ENCODE measurements at regions not wholly inside any gene's neighbourhood (a gene's known extent, or its start where the extent isn't known, plus 50 kb on each side); places are given as distances from the start of the nearest gene placed in this dataset.
"Not testable (repeated sequence)": the region's sequence is repeated elsewhere in the genome, so short reads cannot be mapped to it uniquely, and the experiment has no call there.

DNA sequence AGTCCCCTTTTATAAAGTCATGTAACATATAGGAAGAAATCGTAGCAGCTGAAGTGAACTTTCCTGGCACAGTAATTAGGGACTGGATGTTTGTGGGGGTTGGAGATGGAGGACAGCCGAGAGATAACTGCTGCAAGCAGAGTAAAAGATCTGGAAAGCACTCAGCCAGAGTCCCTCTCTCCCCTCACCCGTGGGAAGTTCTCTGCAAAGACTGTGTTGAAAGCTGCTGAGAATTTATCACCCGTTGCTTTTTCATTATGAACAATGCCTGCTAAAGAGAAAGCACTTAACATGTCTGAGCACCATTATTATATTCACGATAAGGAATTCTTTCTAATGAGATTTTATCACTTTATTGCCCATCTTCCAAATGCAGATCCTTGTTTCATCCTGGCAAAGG is 248.8 kb downstream of the SHOX2 start:
- no peak for DNase-seq (ENCODE audit: low read depth)

DNA sequence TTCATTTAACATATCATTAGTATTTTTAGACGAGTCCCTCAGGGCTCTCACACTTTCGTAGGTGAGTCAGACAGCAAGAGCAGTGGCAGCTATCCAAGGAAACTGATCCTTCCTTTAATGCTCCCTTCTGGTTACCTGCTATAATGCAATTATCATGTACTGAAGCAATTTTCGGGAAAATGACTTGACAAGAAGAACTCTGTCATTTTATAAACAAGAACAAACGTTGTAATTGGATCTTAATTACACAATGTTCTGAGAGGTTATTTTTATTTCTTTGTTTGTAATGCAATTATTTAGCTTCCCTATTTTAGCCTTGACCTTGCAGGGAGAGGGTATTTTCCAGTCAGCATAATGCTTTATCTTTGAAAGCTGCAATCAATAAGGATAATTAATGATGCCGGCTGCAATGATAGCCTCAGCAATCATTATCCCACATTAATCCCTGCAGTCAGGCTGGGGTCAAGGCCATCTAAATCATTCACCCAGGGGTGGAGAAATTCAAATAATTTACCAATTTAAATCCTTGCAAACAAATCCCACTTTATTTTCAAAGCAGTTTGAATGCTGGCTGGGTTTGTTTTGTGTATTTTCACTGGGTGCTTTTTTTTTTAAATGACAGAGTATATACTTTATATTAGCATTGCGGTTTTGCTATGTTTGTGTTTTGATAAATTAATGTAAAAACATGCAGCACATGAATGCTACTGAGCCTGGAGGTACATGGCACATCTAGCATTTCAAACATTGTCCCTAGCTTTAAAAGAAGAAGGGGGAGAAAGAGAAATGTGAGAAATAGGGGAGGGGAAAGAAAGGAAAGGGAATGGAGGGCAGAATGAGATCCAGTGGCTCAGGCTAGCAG is 249.9 kb downstream of the SHOX2 start:
- DNase-seq (ENCODE audit: low read depth), result no peak

DNA sequence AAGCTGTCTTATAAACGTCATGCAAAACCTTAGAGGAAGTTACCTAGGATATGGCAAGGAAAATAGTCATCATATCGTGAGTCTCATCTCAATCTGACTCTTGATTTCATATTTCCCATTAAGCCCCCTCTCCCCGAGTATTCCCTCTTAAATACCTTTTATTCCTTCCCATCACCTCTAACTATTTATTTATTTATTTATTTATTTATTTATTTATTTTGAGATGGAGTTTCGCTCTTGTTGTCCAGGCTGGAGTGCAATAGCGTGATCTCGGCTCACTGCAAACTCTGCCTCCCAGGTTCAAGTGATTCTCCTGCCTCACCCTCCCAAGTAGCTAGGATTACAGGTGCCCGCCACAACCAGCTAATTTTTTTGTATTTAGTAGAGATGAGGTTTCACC is 260.4 kb downstream of the SHOX2 start:
- not testable (repeated sequence) for DNase-seq (ENCODE audit: low read depth)

DNA sequence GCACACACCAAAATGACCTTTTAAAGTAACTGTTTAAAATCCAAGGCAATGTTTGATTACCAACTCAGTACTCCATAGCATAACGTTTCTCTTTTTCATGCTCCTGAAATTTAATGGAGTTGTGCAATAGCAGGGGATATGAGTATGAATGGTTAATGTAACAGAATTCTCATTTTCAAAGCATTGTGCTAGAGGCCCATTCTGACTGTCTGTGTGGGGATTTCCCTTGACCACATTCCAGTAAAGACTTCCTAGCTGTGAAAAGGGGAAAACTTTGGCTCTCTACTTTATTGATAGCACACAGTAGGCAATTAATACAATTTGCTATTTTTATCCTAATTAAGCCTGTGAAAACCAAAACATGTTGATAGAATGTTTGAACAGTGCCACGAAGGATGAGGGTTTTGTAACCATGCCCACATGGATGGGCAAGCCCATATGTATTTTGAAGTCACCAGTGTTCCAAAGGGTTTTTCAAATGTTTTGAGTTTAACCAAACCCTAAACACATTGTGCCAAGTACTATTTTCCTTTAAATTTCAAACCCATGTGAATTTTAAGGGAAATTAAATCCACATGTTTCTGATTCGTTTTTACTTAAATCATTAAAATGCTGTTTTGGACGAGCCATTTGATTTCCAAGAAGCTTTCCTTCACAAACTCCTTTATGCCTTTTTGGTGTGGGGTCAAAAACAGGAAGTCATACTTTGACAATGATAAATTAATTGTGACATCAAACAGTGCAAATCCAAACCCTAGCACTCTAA is 261.2 kb downstream of the SHOX2 start:
- no peak for DNase-seq (ENCODE audit: low read depth)

DNA sequence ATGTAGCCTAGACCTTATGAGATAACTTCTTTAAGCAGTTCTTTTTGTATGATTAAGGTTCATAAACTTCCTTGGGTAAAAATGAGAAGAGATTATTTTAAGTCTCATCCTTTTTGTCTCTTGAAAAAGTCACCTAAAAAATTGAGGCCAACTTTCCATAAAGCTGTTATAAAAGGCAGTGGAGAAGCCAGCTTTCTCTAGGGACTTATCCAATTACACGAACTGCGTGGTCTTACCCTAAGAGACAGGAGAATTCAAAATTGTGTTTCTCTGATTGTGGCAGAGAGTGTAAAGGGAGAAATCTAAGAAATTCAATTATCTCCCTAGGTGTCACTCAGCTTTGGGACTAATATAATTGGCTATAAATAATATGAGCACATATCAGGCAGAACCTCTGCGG is 262.0 kb downstream of the SHOX2 start:
- no peak for DNase-seq (ENCODE audit: low read depth)

DNA sequence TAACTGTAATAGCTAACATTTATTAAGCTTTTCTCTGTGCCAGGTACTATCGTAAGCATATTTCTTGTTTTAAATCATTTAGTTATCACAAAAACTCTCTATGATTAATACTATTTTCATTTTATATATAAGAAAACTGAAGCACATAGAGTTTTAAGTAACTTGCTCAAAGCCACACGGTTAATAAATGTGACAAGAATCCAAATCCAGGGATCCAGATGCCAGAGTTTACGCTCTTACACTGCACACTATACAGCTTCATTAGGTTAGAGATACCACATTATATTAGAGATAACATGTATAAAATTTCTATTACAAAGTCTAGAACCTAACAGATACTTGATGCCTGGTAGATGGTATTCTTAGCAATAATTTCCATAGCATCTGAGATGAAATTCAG is 265.2 kb downstream of the SHOX2 start:
- no peak for DNase-seq (ENCODE audit: low read depth)

DNA sequence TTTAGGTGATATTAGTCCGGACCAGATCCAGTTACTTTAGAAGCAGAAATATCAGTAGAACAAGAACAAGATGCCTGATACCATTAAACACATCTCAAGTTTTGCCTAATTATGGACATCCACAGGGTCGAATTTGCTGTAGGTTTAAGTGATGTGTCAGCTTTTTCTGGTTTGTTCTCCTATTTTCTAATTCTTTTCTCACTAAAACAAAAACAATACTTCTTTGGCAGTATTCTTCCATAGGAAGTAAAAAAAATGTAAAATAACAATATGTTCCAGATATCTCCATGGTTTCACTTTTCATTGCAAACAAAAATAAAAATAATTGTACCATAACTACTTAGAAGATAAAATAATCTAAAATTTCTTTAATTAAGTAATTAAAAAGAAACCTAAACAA is 265.7 kb downstream of the SHOX2 start:
- no peak for DNase-seq (ENCODE audit: low read depth)

DNA sequence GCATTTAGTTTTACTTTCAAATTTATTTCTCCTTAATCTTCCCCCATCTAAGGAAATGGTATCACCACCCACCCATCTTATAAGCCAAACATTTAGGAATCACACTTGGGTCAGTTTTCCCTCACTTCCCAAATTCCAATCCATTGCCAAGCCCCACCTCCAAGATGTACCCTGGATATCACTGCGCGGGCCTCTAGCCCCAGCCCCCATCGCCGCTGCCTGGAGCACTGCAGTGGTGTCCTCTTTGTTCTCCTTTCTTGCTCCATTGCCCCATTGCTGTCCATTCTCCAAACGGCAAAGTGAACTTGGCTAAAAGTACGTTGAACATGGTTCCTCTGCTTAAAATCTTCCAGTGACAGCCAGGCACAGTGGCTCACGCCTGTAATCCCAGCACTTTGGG is 267.8 kb downstream of the SHOX2 start:
- no peak for DNase-seq (ENCODE audit: low read depth)

DNA sequence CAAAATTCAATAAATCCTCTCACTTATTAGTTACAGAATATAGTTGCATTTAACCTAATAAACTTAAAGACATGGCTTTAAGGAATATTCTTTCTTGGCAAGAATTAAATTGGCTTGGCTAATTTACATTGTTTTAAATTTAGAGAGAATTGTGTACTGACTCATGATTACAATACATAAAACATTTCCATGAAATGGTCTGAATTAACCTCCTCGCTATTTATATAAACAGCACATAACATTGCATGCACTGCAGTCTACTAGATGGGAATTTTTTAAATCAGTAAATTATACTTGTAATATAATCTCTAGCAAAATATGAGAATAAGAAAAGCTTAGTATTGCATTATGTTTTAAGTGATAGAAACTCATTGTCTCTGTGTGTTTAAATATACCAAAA is 268.9 kb downstream of the SHOX2 start:
- no peak for DNase-seq (ENCODE audit: low read depth)

DNA sequence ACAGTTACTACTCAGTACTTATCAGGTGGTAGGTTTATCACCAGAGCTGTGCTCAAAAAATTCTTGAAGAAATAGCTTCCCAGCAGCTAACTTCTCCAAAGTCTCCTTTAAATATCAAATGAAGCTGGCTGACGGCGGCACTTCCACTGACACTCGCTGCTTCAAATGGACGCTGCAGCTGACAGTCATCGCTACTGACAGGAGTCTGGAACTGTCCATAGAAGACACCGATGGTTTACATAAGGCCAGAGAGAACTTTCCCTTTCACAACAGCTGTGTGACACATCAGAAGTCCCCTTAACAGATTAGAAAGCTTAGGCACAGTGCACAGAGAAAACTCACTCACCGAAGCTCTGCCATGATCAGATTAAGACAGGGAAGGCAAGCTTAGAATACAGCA is 270.2 kb downstream of the SHOX2 start:
- DNase-seq (ENCODE audit: low read depth), result no peak

DNA sequence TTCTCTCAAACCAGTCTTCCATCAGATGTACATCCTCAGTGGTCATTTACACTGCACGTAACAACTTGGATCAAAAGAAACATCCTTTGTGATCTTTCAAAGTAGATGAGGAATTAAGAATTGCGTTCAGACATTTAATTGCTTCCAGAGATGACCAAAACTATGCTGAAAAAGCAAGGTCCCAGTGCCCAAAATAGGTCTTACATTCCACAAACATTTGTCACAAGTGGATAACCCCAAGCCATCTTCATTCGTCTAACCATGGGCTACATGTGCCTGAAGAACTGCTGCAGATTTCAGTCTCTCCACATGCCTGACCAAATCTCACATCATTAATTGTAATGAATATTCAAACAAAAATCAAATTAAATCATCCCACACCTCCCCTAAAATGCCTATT is 273.6 kb downstream of the SHOX2 start:
- DNase-seq (ENCODE audit: low read depth), result no peak

DNA sequence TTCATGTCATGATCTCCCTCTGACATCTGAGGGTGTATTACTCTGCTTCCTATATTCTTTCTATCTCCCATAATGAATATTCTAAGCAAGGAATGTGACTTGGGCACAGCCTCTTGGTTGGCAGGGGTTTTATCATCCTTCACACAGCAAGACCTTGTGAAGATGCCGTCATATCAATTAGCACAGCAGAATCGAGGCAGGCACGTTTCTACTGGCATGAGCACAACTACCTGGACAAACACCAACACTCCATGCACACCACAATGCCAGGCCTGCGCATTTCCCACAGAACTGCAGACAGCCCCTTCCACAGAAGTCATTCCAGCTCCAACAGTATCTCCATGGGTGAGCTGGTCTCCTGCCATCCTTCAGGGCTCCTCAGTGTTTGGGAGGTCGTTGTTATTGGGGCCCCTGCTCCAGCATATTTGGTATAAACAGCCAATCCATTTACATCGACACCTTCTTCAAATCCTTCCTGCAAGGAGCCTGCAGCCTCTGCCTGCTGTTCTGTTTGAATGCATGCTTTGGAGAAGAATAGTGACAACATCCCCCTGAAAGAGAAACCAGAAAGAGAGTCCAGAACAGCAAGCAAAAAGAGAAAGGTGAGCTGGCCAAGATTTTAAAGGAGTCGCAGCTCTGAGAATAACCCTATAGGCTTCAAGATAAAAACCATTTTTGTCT is 275.5 kb downstream of the SHOX2 start:
- no peak for DNase-seq (ENCODE audit: low read depth)

DNA sequence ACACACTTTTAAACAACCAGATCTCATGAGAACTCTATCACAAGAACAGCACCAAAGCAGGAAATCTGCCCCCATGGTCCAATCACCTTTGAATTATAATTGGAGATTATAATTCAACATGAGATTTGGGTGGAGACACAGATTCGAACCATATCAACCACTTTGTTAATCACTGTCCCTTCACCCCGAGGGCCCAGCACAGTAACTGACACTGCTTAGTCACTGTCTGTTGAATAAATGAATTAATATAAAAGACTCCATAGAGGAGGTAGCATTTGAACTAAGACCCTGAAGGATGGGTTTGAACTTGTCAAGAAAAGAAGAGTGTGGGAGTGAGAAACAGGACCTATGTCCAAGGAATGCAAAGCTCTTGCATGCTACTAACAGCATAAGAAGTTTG is 276.4 kb downstream of the SHOX2 start:
- DNase-seq (ENCODE audit: low read depth), result no peak

DNA sequence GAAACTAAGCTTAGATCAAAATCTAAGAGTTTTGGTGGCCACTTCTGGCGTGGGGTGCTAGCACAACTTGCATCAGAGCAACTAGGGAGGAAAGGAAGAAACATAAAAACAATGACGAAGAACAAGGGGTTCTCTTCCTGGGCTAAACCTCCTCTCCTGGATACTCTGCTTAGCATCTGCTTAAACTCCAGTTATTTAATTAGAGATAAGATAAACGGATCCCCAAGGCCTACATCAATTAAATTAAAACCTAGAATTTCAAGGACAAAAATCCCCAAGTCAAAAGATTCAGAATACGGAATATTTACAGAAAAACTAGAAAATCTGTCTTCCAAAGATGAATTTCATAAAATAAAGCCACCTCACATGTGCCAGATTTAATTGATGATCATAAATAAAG is 281.9 kb downstream of the SHOX2 start:
- no peak for DNase-seq (ENCODE audit: low read depth)

DNA sequence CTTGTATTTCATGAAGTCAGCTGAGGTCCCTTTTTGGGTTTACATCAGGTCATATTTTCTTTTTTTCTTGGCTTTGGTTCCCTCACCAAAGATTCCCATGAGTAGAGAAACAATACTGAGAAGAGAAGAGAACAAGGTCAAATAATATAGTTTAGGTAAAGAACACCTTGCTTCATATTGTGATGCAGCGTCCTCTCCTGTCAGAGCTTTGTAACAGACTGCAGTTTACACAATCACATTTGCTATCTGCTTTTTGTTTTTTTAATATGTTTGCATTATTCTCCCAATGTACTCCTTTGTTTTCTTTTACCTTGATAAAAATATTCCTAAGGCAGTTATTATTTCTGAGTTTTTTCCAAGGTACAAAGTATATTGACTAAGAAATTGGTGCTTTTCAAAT is 283.2 kb downstream of the SHOX2 start:
- DNase-seq (ENCODE audit: low read depth), result no peak

DNA sequence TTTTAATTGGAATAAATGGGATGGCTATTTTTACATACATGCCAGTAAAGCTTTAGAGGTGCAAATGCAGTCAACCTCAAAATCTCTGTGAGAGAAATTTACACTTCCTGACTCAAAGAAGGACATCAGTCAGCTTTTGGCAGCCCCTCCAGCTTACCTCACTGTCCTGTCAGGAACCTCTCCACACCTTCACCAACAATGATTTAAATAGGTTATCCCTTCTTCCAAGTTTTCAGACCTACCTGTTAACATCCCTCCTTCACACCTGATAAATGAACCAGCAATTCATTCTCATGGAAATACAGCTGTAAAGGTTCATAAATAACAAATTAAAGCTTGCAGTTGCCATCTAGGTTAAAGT is 286.1 kb downstream of the SHOX2 start:
- DNase-seq (ENCODE audit: low read depth), result no peak

DNA sequence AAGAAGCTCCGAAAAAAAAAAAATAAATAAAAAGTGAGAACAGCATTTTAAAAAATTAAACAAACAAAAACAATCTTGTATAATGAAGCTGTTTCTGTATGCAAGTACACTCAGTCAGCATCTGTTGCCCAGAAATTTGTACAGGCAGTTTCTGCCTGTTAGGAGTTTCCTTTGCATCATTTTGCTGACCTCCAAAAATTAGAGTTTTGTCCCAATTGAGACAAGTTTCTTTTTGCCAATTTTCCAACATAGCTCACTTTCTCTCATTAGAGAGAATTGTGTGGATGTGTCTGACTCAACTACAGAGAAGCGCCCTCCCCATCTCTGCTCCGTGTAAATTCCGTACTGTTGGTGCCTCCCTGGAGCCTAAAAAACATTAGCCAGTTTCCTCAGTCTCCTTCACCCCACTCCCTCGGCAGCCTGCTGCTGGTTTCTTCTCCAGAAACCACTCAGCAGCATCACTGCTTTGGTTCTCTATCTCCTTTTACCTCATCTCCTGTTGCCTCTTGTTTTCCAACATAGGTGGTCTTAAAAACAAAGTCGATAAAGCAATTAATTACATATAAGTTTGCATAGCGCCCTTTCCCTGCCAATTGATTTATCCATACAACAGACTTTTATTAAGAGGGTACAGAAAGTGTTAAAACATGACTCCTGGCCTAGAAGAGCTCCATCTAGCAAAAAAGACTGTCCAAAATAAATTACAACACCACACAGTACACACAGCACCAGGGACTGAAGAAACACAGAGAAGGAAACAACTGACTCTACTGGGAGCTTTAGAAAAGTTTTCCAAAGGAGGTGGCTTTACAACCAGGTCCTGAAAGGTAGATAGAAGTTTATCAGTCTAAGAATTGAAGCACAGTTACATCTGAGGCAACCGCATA is 286.7 kb downstream of the SHOX2 start:
- DNase-seq (ENCODE audit: low read depth), result no peak

DNA sequence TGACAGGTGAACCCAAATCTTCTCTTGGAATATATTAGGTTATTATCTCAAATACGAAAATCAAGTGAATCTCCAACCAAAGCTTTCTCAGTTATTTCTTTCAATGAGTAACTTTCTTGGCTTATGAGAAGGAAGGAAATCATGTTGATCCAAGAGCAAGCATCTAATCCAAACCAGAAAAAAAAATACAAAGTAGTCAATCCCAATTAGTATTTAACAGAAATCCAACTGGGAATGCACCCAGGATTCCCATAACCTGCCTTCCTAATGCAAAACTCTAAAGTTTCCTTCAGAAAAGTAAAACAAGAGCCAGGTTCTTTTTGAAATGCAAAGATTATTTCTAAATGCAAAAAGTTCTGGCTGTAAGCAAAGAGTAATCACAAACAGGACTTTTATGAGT is 289.3 kb downstream of the SHOX2 start:
- DNase-seq (ENCODE audit: low read depth), result no peak

DNA sequence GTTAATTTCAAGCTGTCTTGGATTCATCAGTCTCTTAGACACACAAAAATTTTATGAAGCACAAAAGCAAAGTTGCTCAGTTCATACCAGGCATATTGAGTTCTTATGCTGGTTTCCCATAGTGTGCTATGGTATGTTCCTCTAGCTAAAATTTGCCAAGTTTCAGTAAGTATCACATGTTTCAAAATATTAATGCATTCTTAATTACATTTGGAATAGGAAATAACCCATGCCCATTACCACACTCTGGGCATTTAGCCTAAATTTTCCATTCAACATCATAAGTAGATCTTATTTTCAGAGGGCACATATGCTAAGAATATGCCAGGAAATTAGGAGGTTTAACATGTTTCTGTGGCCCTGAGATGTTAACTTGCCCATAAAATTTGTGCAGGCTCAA is 289.9 kb downstream of the SHOX2 start:
- DNase-seq (ENCODE audit: low read depth), result no peak

DNA sequence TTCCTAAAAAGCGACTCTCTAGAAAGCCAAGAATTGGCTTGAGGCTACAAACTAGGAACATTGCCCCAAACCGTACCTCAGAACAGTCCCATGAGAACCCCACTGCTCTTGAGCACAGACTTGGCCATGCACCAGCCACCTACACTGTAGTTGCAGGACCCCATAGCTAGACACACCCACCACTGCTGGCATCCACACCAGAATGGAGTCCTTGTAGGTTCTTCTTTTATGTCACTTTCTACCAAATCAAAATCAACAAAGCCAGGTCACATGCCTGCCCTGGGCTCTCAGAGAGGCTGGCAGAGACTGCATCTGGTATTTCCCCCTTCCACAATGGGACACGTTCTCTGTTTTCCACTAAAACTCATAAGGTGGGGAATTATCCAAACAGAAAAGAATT is 290.5 kb downstream of the SHOX2 start:
- DNase-seq (ENCODE audit: low read depth), result no peak

DNA sequence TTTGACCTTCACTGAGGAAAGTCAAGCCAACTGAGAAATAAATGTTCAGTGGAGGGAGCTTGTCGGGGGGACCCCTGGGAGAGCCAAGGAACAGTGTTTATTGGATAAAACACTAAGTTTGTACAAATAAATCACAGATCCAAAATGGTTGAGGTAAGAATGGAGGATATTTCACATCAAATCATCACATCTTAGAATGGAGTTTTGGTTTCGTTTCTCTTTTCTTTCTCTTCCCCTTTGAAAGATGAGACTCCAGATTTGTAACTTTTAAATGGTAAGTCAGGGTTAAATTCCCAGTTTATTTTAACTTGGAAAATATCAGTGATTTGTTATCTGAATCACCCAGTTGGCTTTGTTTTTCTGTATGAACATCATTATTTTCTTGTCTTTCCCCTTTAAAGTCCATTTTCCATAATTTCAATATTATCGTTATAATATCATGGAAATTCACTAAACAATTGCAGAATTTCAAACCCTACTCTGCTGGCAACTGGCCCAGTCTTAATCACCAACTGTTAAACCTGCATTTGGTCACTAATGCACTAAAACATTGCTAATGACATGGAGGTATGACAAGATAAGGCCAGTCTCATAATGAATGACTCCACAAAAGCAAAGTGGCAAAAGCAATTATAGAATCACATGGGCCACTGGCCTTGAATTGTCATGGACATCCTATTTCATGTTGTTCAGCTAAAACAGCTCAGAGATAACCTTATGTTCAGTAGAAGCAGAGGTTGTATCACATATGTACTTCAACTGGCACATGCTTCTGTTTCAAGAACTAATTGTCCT is 295.1 kb downstream of the SHOX2 start:
- no peak for DNase-seq (ENCODE audit: low read depth)
